ENCODE measurements at regions not wholly inside any gene's neighbourhood (a gene's known extent, or its start where the extent isn't known, plus 50 kb on each side); places are given as distances from the start of the nearest gene placed in this dataset.

DNA sequence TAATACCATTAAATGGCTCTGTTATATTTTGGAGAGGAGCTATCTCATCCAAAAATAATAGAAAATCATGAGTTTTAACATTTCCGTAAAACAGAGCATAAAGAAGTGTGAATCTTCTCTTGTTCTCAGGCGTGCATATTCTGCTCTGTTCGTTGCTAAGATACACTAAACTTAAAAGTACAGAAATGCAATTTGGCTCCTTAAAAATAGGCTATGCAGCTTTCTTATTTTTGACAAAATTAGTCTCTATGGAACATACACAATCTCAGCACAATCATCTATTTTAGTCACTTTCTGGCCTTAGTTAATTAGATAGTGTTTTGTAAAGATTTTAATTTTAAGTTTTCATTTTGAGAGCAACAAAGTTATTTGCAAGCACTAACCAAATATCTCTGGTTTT, 79.0 kb upstream of the USP25 start:
- TF ChIP-seq, protein P1, sequence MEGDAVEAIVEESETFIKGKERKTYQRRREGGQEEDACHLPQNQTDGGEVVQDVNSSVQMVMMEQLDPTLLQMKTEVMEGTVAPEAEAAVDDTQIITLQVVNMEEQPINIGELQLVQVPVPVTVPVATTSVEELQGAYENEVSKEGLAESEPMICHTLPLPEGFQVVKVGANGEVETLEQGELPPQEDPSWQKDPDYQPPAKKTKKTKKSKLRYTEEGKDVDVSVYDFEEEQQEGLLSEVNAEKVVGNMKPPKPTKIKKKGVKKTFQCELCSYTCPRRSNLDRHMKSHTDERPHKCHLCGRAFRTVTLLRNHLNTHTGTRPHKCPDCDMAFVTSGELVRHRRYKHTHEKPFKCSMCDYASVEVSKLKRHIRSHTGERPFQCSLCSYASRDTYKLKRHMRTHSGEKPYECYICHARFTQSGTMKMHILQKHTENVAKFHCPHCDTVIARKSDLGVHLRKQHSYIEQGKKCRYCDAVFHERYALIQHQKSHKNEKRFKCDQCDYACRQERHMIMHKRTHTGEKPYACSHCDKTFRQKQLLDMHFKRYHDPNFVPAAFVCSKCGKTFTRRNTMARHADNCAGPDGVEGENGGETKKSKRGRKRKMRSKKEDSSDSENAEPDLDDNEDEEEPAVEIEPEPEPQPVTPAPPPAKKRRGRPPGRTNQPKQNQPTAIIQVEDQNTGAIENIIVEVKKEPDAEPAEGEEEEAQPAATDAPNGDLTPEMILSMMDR (IDR thresholded peaks at IDR 0.05), result no peak
- TF ChIP-seq POLR2A (IDR thresholded peaks at IDR 0.05) (no peak), POLR2AphosphoS5 (IDR thresholded peaks at IDR 0.05) (no peak), EP300 (IDR thresholded peaks at IDR 0.05) (no peak)
